Thyroid gland (tissue), 4 donors: ENCODE measurements at regions not wholly inside any gene's neighbourhood (a gene's known extent, or its start where the extent isn't known, plus 50 kb on each side); places are given as distances from the start of the nearest gene placed in this dataset.

Experiments used
- DNase-seq, 2 donors: peaks; one replicate each; pipeline ENCODE4 v3.0.0-alpha.2; 2019
- H3K27ac ChIP-seq, 3 donors: fragments of 200-600 bp; sonication (generic); 1 replicate in 2 of 3; 2 replicates in 1 of 3; pipeline ENCODE4 v1.5.1; 2016 to 2019; ENCODE audit warnings: mild to moderate bottlenecking in 1 of 3, moderate library complexity in 1 of 3
- H3K27me3 ChIP-seq: fragments of 200-600 bp; sonication (generic); one replicate; pipeline ENCODE4 v1.5.1; 2019
- H3K36me3 ChIP-seq, 2 donors: fragments of 200-600 bp; sonication (generic); one replicate each; pipeline ENCODE4 v1.5.1; 2016 to 2019
- H3K4me1 ChIP-seq, 2 donors: fragments of 200-600 bp; sonication (generic); one replicate each; pipeline ENCODE4 v1.5.1; 2017 to 2019
- H3K4me3 ChIP-seq, 3 donors: fragments of 200-600 bp; sonication (generic); replicated peaks in 1 of 3; 1 replicate in 2 of 3; 2 replicates in 1 of 3; pipeline ENCODE4 v1.5.1; 2016; ENCODE audit warnings: mild to moderate bottlenecking in 1 of 3
- H3K9me3 ChIP-seq: fragments of 200-600 bp; sonication (generic); one replicate; pipeline ENCODE4 v1.5.1; 2017
- CTCF ChIP-seq, 6 experiments: fragments of 200-600 bp in 3 of 6; fragments of 450-650 bp in 3 of 6; sonication (generic) in 3 of 6; IDR thresholded peaks; one replicate each; pipeline ENCODE4 v1.5.1; 2016 to 2019; ENCODE audit warnings: antibody characterized with exemption in 6 of 6, mild to moderate bottlenecking in 2 of 6, inconsistent platforms in 1 of 6, moderate library complexity in 1 of 6
- POLR2A ChIP-seq, 2 donors: fragments of 450-650 bp; IDR thresholded peaks; one replicate each; pipeline ENCODE4 v1.6.1; 2017; ENCODE audit warnings: antibody characterized with exemption in 2 of 2, mild to moderate bottlenecking in 2 of 2, moderate library complexity in 1 of 2
- WGBS, 2 donors: methylation state at CpG; one replicate each; pipeline ENCODE4 v1.1.5; 2017; 5-methylcytosine and 5-hydroxymethylcytosine counted together
- intact Hi-C: fragments of 100-400 bp; cut with DNase I; formaldehyde crosslinking; loops from one replicate; pipeline ENCODE4 v1.15.1; 2023

- 58 to 90% methylated on average over 1 of the region's 1 CpG for WGBS, 2 donors
- H3K27me3 ChIP-seq = no peaks in the 10 kb centered on the region
- no peak for TF ChIP-seq POLR2A (IDR thresholded peaks at IDR 0.05)
- no peak for TF ChIP-seq CTCF (IDR thresholded peaks at IDR 0.05)
- no peaks in the 10 kb centered on the region for H3K4me1 ChIP-seq
- no peak overlapping the region for H3K4me3 ChIP-seq
- no peaks in the 10 kb centered on the region for H3K36me3 ChIP-seq
- no peaks in the 10 kb centered on the region for H3K9me3 ChIP-seq
- intact Hi-C loops = no loop called here
- DNase-seq = no peak
- H3K27ac ChIP-seq = no peak overlapping the region
Observed at GRCh38 chr20:11469795-11470435, 447.8 kb upstream of the BTBD3 start.

GRCh38 chr20:11473983-11474382, 443.7 kb upstream of the BTBD3 start:
- Histone ChIP-seq H3K27me3 (no peaks in the 10 kb centered on the region), H3K9me3 (no peaks in the 10 kb centered on the region), H3K27ac (no peak overlapping the region), H3K36me3 (no peaks in the 10 kb centered on the region), H3K4me1 (no peaks in the 10 kb centered on the region), H3K4me3 (no peak overlapping the region)
- no peak for DNase-seq
- intact Hi-C loops = no loop called here
- TF ChIP-seq POLR2A (IDR thresholded peaks at IDR 0.05) (no peak), CTCF (IDR thresholded peaks at IDR 0.05) (no peak)

DNA sequence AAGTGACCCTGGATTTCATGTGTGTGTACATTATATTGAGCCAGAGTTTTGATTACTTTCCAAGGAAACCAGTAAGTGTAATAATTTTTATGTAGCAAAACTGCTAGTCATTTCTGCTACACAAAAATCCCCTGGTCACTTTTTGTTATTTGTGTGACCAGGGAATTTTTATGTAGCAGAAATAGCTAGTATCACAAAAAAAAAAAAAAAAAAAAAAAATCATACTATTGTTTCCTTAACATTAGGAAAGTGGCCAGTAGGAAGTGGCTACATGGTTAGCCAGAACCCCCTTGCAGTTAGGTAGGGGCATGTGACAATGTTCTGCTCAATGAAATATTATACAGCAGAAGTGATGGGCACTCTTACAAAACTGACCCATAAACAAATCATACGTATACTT, 434.0 kb upstream of the BTBD3 start:
- WGBS, 2 donors = 94 to 97% methylated on average over 1 of the region's 1 CpG
- no peak overlapping the region for H3K4me3 ChIP-seq
- no peaks in the 10 kb centered on the region for H3K4me1 ChIP-seq
- intact Hi-C loops = no loop called here
- no peaks in the 10 kb centered on the region for H3K36me3 ChIP-seq
- no peak for TF ChIP-seq CTCF (IDR thresholded peaks at IDR 0.05)
- TF ChIP-seq POLR2A (IDR thresholded peaks at IDR 0.05) = no peak
- no peaks in the 10 kb centered on the region for H3K9me3 ChIP-seq
- H3K27me3 ChIP-seq = no peaks in the 10 kb centered on the region
- no peak overlapping the region for H3K27ac ChIP-seq
- DNase-seq = no peak

DNA sequence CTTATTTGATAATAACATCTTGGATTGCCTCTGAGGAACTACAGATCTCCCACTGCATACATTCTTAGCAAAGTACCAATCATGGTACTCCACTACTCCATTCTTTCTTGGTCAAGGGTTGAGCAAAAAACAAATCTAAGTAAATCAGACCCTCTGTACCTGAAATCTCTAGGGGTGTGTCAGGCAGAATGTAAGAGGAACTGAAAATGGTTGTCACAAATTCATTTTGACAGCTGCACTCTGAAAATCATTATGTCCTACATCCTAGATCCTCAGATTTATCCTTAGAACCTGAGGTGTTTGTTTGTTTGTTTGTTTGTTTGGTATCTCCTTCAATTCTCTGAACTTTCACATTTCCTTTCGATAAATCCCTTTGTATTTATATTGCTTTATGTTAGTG, 433.2 kb upstream of the BTBD3 start:
- H3K9me3 ChIP-seq = no peaks in the 10 kb centered on the region
- no peaks in the 10 kb centered on the region for H3K36me3 ChIP-seq
- H3K4me1 ChIP-seq = no peaks in the 10 kb centered on the region
- no peak overlapping the region for H3K27ac ChIP-seq
- 92 to 100% methylated on average over 1 of the region's 1 CpG for WGBS, 2 donors
- DNase-seq = no peak
- intact Hi-C loops = no loop called here
- no peak overlapping the region for H3K4me3 ChIP-seq
- H3K27me3 ChIP-seq = no peaks in the 10 kb centered on the region
- TF ChIP-seq CTCF (IDR thresholded peaks at IDR 0.05) = no peak
- TF ChIP-seq POLR2A (IDR thresholded peaks at IDR 0.05) = no peak

DNA sequence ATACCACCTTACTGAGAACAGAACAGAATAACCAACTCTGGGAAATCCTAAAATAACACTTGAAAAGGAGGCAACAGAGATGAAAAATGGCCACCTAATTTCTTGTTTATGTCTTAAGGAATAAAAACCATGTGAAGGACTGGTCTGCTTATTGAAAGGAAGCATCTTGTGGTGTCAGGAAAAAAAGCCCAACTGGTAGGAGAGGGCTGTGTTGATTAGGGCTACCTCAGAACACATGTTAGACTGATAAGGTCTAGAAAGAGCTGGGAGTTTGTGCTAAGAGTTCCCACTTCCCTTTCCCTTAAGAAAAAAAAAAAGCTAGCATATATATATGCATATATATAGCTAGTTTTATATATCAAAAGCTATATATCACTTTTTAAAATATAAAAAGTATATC, 425.3 kb upstream of the BTBD3 start:
- H3K4me1 ChIP-seq = peaks cover 0 to 8% of the 10 kb centered on the region in 2 donors
- no peak for DNase-seq
- H3K36me3 ChIP-seq = no peaks in the 10 kb centered on the region
- H3K9me3 ChIP-seq = no peaks in the 10 kb centered on the region
- intact Hi-C loops = no loop called here
- no peaks in the 10 kb centered on the region for H3K27me3 ChIP-seq
- no peak overlapping the region for H3K4me3 ChIP-seq
- TF ChIP-seq POLR2A (IDR thresholded peaks at IDR 0.05) (no peak), CTCF (IDR thresholded peaks at IDR 0.05) (no peak)
- H3K27ac ChIP-seq = no peak overlapping the region
